ENCODE measurements at regions not wholly inside any gene's neighbourhood (a gene's known extent, or its start where the extent isn't known, plus 50 kb on each side); places are given as distances from the start of the nearest gene placed in this dataset.

- TF ChIP-seq CHD1 (IDR thresholded peaks at IDR 0.05; ENCODE audit: low read depth, low read length) (no peak), SP1 (IDR thresholded peaks at IDR 0.05; ENCODE audit: low read depth, low read length) (no peak), GABPA (IDR thresholded peaks at IDR 0.05; ENCODE audit: low read depth) (no peak), TCF12 (IDR thresholded peaks at IDR 0.05; ENCODE audit: low read depth, low read length) (no peak), POLR2AphosphoS5 (IDR thresholded peaks at IDR 0.05; ENCODE audit: low read length) (no peak), EZH2 (IDR thresholded peaks at IDR 0.05; ENCODE audit: borderline replicate concordance, control insufficient read depth, low read depth, low read length) (no peak)
Measured at GRCh38 chr18:22690556-22690955, 242.6 kb upstream of the RBBP8 start.

Measured in GM12878 (cell line).